Ammon's horn (tissue), 1 donor: ENCODE measurements at regions not wholly inside any gene's neighbourhood (a gene's known extent, or its start where the extent isn't known, plus 50 kb on each side); places are given as distances from the start of the nearest gene placed in this dataset.

Experiments used
- DNase-seq: peaks from one replicate; pipeline ENCODE4 v3.0.0-alpha.2; 2016; ENCODE audit warnings: low spot score

DNA sequence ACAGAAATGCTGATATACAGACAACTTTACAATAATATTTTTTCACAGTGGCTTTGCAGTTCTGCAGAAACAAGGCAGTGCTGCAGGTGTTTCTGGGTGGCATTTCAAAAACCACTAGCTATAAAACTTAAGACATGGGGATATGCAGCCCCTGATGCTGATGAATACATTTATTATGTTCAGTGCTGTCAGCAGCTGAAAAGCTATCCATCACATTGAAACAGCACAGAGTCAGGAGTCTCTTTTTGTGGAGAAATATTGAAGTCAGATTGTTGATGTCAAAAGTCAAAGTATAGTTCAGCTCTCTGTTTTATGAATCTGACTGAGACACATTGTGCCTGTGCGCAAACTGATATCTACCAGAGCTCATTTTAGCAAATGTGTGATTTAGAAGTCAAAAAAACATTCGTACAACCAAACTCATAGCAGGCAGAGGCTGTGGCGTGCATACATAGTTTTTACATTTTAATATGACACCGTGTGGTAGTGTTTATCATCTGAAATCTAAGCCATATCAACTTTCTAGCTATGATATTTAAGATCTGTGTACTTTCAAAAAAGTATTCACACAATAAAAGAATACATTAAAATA, 467.6 kb downstream of the PRKD1 start:
- DNase-seq = no peak

- peak; percentile 23 for DNase-seq
Measured at GRCh38 chr14:29461101-29461500, 466.5 kb downstream of the PRKD1 start.

- DNase-seq = no peak
Measured at GRCh38 chr14:29461506-29461905, 466.1 kb downstream of the PRKD1 start.

- DNase-seq = no peak
Measured at GRCh38 chr14:29462321-29462720, 465.3 kb downstream of the PRKD1 start.

DNA sequence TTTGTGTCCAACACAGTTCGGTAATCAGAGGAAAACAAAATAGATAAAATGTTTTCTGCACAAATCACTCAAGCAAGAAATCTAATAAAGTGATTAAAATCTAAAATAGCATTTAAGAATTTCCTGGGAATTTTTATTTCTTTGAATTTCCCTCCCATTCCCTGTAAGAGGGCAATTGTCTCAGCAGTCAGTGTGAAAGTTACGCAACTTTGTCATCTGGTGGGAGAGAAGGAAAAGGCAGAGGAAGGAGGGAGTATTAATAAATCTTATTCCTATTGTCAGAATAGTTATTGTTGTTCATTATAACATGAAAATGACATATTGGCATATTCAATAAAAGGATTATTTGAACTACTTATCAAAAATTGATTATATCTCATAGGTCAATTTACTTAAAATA, 464.9 kb downstream of the PRKD1 start:
- DNase-seq = no peak

DNA sequence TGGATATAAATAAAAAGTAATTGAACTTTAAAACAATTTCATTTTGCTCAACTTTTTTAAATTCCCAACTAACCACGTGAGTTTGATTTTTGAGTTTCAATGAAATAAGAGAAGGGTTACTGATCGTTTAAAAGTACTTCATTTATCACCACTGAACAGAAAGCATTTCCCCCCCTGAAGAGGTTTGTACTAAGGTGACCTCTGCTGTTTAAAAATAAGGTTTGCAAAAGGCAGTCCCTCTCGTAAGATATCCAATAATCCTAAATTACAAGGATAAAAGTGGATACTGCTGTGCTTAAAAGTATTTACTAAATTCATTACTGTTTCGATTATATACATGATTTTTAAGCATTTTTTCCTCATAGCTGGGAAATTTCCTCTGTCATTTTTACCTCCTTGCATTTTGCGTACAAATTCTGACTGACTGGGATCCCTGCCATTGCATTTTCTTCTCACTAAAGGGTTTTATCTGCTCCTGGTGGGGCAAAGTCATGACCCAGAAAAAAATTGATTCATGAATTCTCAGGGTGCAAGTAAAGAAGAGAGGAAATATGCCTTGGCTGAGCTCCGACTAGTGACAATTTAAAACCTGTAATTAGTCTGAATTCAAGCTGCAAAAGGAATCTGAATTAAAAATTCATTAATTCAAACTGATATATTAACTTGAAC, 463.8 kb downstream of the PRKD1 start:
- no peak for DNase-seq

GRCh38 chr14:29465095-29465494, 462.6 kb downstream of the PRKD1 start:
- no peak for DNase-seq

- no peak for DNase-seq
Measured at GRCh38 chr14:29475641-29476040, 452.0 kb downstream of the PRKD1 start.

DNA sequence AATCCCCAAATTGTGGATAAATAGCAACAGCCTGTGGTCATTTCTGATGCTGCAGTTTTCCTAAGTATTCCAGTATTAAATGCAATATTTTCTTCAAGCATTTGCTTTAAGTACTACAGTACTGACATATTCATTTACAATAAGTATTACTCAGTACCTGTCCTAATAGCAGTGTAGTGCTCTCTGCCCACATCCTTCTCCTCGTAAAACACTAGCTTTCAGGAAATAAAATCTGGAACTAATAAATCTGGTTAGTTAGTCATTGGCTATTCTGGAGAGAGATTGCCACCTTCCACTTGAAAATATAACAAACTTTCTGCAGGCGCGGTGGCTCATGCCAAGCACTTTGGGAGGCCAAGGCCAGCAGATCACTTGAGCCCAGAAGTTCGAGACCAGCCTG, 441.5 kb downstream of the PRKD1 start:
- no peak for DNase-seq

DNA sequence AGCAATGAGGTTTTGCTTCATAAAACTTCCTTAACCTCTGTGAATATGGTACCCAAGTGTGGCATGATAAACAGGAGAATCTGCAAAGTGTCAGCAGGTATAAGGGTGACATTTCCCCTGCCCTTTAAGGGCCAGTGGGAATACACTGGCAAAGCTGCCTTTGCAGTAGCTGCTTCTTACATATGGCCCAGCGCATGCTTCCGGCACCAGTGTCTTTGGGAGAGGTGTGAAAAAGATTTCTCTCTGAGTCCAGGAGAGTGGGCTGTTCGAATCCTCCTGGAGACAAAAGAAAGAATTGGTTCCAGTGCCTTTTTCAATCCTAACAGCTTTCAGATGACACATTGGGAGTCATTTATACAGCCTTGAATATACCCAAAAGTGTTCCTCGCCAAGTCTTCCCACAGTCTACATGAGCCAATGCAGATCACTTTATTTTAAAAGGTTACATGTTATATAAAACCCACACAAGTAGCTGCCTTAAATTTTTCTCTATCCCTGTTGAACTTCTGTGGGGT, 437.7 kb downstream of the PRKD1 start:
- DNase-seq = no peak

GRCh38 chr14:29493849-29494248, 433.8 kb downstream of the PRKD1 start:
- no peak for DNase-seq

DNA sequence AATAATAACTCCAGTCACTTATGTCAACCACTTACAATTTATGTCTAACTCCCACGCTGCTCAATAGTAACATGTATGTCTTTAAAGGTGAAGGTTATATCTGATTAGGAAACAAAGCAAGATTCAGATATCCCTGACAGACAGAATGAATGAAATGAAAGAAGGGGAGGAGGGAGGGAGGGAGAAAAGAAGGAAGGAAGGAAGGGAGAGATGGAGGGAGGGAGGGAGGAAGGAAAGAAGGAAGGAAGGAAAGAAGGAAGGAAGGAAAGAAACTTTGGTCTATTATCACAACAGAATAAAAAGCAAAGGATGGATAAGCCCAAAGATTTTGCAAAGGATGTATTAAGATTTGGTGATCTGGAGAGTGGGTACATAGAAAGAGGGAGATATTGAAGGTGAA, 433.3 kb downstream of the PRKD1 start:
- DNase-seq = no peak

- no peak for DNase-seq
Measured at GRCh38 chr14:29503903-29504302, 423.7 kb downstream of the PRKD1 start.

DNA sequence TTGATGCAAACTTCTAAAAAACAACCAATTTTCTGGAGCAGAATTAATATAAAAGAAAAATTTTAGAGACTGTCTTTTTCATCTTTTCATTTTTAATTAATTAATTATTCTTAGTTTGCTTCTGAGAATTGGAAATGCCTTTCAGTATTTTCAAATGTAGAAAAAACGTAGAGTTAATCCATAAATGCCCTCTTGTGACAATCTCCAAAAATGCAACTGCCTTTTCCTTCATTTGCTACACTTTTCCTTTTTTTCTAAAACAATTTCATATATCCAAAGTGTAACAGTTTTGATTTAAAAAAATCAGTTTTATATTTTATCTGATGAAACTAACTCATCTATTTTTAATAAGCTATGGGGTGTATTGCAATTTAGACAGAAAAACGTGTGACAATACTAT, 409.3 kb downstream of the PRKD1 start:
- DNase-seq = no peak

- DNase-seq = no peak
Measured at GRCh38 chr14:29521526-29522137, 406.0 kb downstream of the PRKD1 start.
